ENCODE measurements at regions not wholly inside any gene's neighbourhood (a gene's known extent, or its start where the extent isn't known, plus 50 kb on each side); places are given as distances from the start of the nearest gene placed in this dataset.

DNA sequence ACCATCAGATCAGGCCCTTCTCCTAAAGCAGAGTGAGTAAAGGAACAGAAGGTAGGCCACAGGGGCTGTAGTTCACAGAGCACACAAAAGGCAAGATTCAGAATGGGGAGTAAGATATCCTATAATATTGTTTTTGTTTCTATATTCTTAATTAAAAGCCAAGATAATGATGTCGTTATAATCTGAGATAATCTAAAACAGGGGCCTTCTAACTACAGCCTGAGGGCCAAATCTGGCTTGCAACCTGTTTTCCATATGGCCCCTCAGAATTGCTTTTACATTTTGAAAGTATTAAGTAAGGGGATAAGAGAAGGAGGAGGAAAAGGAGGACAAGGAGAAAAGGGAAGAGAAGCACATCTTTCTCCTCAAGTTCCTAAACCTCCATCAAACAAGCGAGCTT lies 435.8 kb downstream of the CSNK1G3 start:
- TF ChIP-seq, protein P1, sequence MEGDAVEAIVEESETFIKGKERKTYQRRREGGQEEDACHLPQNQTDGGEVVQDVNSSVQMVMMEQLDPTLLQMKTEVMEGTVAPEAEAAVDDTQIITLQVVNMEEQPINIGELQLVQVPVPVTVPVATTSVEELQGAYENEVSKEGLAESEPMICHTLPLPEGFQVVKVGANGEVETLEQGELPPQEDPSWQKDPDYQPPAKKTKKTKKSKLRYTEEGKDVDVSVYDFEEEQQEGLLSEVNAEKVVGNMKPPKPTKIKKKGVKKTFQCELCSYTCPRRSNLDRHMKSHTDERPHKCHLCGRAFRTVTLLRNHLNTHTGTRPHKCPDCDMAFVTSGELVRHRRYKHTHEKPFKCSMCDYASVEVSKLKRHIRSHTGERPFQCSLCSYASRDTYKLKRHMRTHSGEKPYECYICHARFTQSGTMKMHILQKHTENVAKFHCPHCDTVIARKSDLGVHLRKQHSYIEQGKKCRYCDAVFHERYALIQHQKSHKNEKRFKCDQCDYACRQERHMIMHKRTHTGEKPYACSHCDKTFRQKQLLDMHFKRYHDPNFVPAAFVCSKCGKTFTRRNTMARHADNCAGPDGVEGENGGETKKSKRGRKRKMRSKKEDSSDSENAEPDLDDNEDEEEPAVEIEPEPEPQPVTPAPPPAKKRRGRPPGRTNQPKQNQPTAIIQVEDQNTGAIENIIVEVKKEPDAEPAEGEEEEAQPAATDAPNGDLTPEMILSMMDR (conservative IDR thresholded peaks at IDR 0.05): no peak
- no peak for TF ChIP-seq ZFX (IDR thresholded peaks at IDR 0.05)
